Mesenchymal stem cell (in vitro differentiated cells and primary cell): ENCODE measurements at regions not wholly inside any gene's neighbourhood (a gene's known extent, or its start where the extent isn't known, plus 50 kb on each side); places are given as distances from the start of the nearest gene placed in this dataset.

ENCODE experiments used
- DNase-seq: peaks from one replicate; pipeline ENCODE4 v3.0.0-alpha.2; 2013
- H2AFZ ChIP-seq: one replicate; pipeline ENCODE4 v1.6.1; 2013; ENCODE audit warnings: low read depth, mild to moderate bottlenecking, control low read depth, inconsistent platforms, low read length, moderate library complexity
- H2AK5ac ChIP-seq: 2 replicates; pipeline ENCODE4 v1.6.1; 2013; ENCODE audit warnings: low read length, moderate library complexity, mild to moderate bottlenecking, inconsistent platforms; ENCODE audit not compliant: severe bottlenecking
- H2BK120ac ChIP-seq: one replicate; pipeline ENCODE4 v1.6.1; 2013; ENCODE audit warnings: low read depth, mild to moderate bottlenecking, inconsistent platforms, low read length, moderate library complexity
- H2BK12ac ChIP-seq, 2 experiments: one replicate each; pipeline ENCODE4 v1.6.1; 2013; ENCODE audit warnings: inconsistent platforms in 2 of 2, low read length in 2 of 2, mild to moderate bottlenecking in 2 of 2, moderate library complexity in 2 of 2, control low read depth in 1 of 2
- H2BK15ac ChIP-seq: one replicate; pipeline ENCODE4 v1.6.1; 2013; ENCODE audit warnings: mild to moderate bottlenecking, low read depth, inconsistent platforms; ENCODE audit not compliant: poor library complexity, severe bottlenecking
- H2BK5ac ChIP-seq: 2 replicates; pipeline ENCODE4 v1.6.1; 2013; ENCODE audit warnings: low read depth, mild to moderate bottlenecking, low read length, control low read depth, inconsistent platforms; ENCODE audit not compliant: poor library complexity, severe bottlenecking
- H3K14ac ChIP-seq, 2 experiments: one replicate each; pipeline ENCODE4 v1.6.1; 2013; ENCODE audit warnings: inconsistent platforms in 2 of 2, low read length in 2 of 2, control low read depth in 1 of 2, mild to moderate bottlenecking in 1 of 2, moderate library complexity in 1 of 2
- H3K18ac ChIP-seq, 2 experiments: one replicate each; pipeline ENCODE4 v1.6.1; 2013; ENCODE audit warnings: inconsistent platforms in 2 of 2, low read length in 2 of 2, control low read depth in 1 of 2, low read depth in 1 of 2, mild to moderate bottlenecking in 1 of 2
- H3K23ac ChIP-seq, 2 experiments: one replicate each; pipeline ENCODE4 v1.6.1; 2013; ENCODE audit warnings: inconsistent platforms in 2 of 2, low read length in 2 of 2, mild to moderate bottlenecking in 2 of 2, moderate library complexity in 2 of 2, control low read depth in 1 of 2
- H3K27ac ChIP-seq: 2 replicates; pipeline ENCODE4 v1.5.1; 2013; ENCODE audit warnings: mild to moderate bottlenecking, moderate library complexity, low read length, control low read depth, inconsistent platforms; ENCODE audit not compliant: poor library complexity, severe bottlenecking
- H3K27me3 ChIP-seq, 2 experiments: 2 replicates each; pipeline versions ENCODE4 v1.6.1 to v1.7.0; 2013; ENCODE audit warnings: low read length in 2 of 2, mild to moderate bottlenecking in 2 of 2, moderate library complexity in 2 of 2, control low read depth in 1 of 2, inconsistent platforms in 1 of 2; ENCODE audit not compliant: control insufficient read depth in 1 of 2, insufficient read depth in 1 of 2
- H3K36me3 ChIP-seq, 2 experiments: 2 replicates each; pipeline versions ENCODE4 v1.6.1 to v1.7.0; 2013; ENCODE audit warnings: low read length in 2 of 2, control low read depth in 1 of 2, inconsistent platforms in 1 of 2, low read depth in 1 of 2, mild to moderate bottlenecking in 1 of 2; ENCODE audit not compliant: insufficient read depth in 2 of 2, control insufficient read depth in 1 of 2
- H3K4ac ChIP-seq, 2 experiments: one replicate each; pipeline ENCODE4 v1.6.1; 2013; ENCODE audit warnings: inconsistent platforms in 2 of 2, low read length in 2 of 2, mild to moderate bottlenecking in 2 of 2, moderate library complexity in 2 of 2, control low read depth in 1 of 2, low read depth in 1 of 2
- H3K4me1 ChIP-seq: 2 replicates; pipeline ENCODE4 v1.6.1; 2013; ENCODE audit warnings: low read depth, low read length, control low read depth; ENCODE audit not compliant: control insufficient read depth, insufficient read depth
- H3K4me2 ChIP-seq: 2 replicates; pipeline ENCODE4 v1.6.1; 2013; ENCODE audit warnings: low read length, mild to moderate bottlenecking, inconsistent platforms; ENCODE audit not compliant: poor library complexity, severe bottlenecking
- H3K4me3 ChIP-seq, 2 experiments: 2 replicates each; pipeline versions ENCODE4 v1.5.1 to v1.7.0; 2013; ENCODE audit warnings: low read length in 2 of 2, mild to moderate bottlenecking in 2 of 2, control low read depth in 1 of 2, low read depth in 1 of 2; ENCODE audit not compliant: insufficient read depth in 1 of 2
- H3K79me1 ChIP-seq: replicated peaks from 2 replicates; pipeline ENCODE4 v1.6.1; 2013; ENCODE audit warnings: mild to moderate bottlenecking, control low read depth, low read length, inconsistent platforms; ENCODE audit not compliant: poor library complexity, severe bottlenecking
- H3K9ac ChIP-seq: 2 replicates; pipeline ENCODE4 v1.7.0; 2013; ENCODE audit warnings: mild to moderate bottlenecking, low read length, moderate library complexity
- H3K9me3 ChIP-seq: 2 replicates; pipeline ENCODE4 v1.7.0; 2013; ENCODE audit warnings: mild to moderate bottlenecking, low read length; ENCODE audit not compliant: control insufficient read depth
- H4K8ac ChIP-seq: one replicate; pipeline ENCODE4 v1.6.1; 2013; ENCODE audit warnings: inconsistent platforms, mild to moderate bottlenecking, low read length, moderate library complexity
- H4K91ac ChIP-seq: one replicate; pipeline ENCODE4 v1.6.1; 2013; ENCODE audit warnings: mild to moderate bottlenecking, low read length, inconsistent platforms
- WGBS: methylation state at CpG from one replicate; pipeline ENCODE4 v1.1.7; 2013; ENCODE audit warnings: mixed read lengths; 5-methylcytosine and 5-hydroxymethylcytosine counted together

GRCh38 chr13:83168590-83168989 lies 713.7 kb downstream of the SLITRK1 start:
- H3K4me3 ChIP-seq, result no peak overlapping the region
- 80% methylated on average over 1 of the region's 1 CpG for WGBS
- H3K79me1 ChIP-seq, result no peaks in the 10 kb centered on the region
- no peak overlapping the region for H3K4ac ChIP-seq
- no peak overlapping the region for H4K8ac ChIP-seq
- H2BK5ac ChIP-seq, result no peak overlapping the region
- H2BK12ac ChIP-seq, result no peak overlapping the region
- H4K91ac ChIP-seq, result no peak overlapping the region
- H3K14ac ChIP-seq, result no peak overlapping the region
- no peak overlapping the region for H2BK120ac ChIP-seq
- H3K27ac ChIP-seq, result no peak overlapping the region
- H3K23ac ChIP-seq, result no peak overlapping the region
- no peaks in the 10 kb centered on the region for H3K4me1 ChIP-seq
- H3K18ac ChIP-seq, result no peak overlapping the region
- H3K9me3 ChIP-seq, result no peaks in the 10 kb centered on the region
- no peak overlapping the region for H2AK5ac ChIP-seq
- no peak overlapping the region for H3K4me2 ChIP-seq
- no peaks in the 10 kb centered on the region for H3K27me3 ChIP-seq
- no peak overlapping the region for H2AFZ ChIP-seq
- H2BK15ac ChIP-seq, result no peak overlapping the region
- DNase-seq, result no peak
- H3K36me3 ChIP-seq, result no peaks in the 10 kb centered on the region
- no peak overlapping the region for H3K9ac ChIP-seq

- Histone ChIP-seq H3K4me2 (no peak overlapping the region), H3K79me1 (no peaks in the 10 kb centered on the region), H3K18ac (no peak overlapping the region), H3K4ac (no peak overlapping the region), H3K27me3 (no peaks in the 10 kb centered on the region), H4K8ac (no peak overlapping the region), H2BK12ac (no peak overlapping the region), H2BK5ac (no peak overlapping the region), H3K4me1 (no peaks in the 10 kb centered on the region), H3K9me3 (no peaks in the 10 kb centered on the region), H2BK120ac (no peak overlapping the region), H2BK15ac (no peak overlapping the region), H3K14ac (no peak overlapping the region), H3K36me3 (no peaks in the 10 kb centered on the region), H3K4me3 (no peak overlapping the region), H2AK5ac (peak overlapping the region; percentile 21), H2AFZ (no peak overlapping the region), H3K9ac (no peak overlapping the region), H4K91ac (no peak overlapping the region), H3K27ac (no peak overlapping the region), H3K23ac (no peak overlapping the region)
- no peak for DNase-seq
- 90% methylated on average over 3 of the region's 3 CpGs for WGBS
Measured at GRCh38 chr13:83167203-83167602, 715.1 kb downstream of the SLITRK1 start.

- Histone ChIP-seq H3K4me1 (no peaks in the 10 kb centered on the region), H3K18ac (no peak overlapping the region), H2BK15ac (no peak overlapping the region), H4K8ac (no peak overlapping the region), H3K4ac (no peak overlapping the region), H3K14ac (no peak overlapping the region), H2BK5ac (no peak overlapping the region), H3K4me3 (no peak overlapping the region), H2AK5ac (peak overlapping the region; percentile 60), H3K4me2 (no peak overlapping the region), H4K91ac (no peak overlapping the region), H2AFZ (no peak overlapping the region), H3K9me3 (no peaks in the 10 kb centered on the region), H3K27me3 (no peaks in the 10 kb centered on the region), H2BK12ac (no peak overlapping the region), H3K27ac (no peak overlapping the region), H3K79me1 (no peaks in the 10 kb centered on the region), H2BK120ac (no peak overlapping the region), H3K23ac (no peak overlapping the region), H3K9ac (no peak overlapping the region), H3K36me3 (no peaks in the 10 kb centered on the region)
- no peak for DNase-seq
Measured at GRCh38 chr13:83166550-83166949, 715.7 kb downstream of the SLITRK1 start.

- H3K9ac ChIP-seq, result no peak overlapping the region
- no peak overlapping the region for H4K8ac ChIP-seq
- H2BK5ac ChIP-seq, result no peak overlapping the region
- H3K18ac ChIP-seq, result no peak overlapping the region
- H3K4me3 ChIP-seq, result no peak overlapping the region
- no peaks in the 10 kb centered on the region for H3K79me1 ChIP-seq
- peak; percentile 8 for DNase-seq
- H3K4me1 ChIP-seq, result no peaks in the 10 kb centered on the region
- no peak overlapping the region for H2BK12ac ChIP-seq
- WGBS, result 50% methylated on average over 2 of the region's 2 CpGs
- H3K4ac ChIP-seq, result no peak overlapping the region
- H2AFZ ChIP-seq, result no peak overlapping the region
- H3K23ac ChIP-seq, result no peak overlapping the region
- H3K27me3 ChIP-seq, result no peaks in the 10 kb centered on the region
- H2AK5ac ChIP-seq, result no peak overlapping the region
- no peaks in the 10 kb centered on the region for H3K36me3 ChIP-seq
- H3K9me3 ChIP-seq, result no peaks in the 10 kb centered on the region
- no peak overlapping the region for H2BK15ac ChIP-seq
- no peak overlapping the region for H3K4me2 ChIP-seq
- H2BK120ac ChIP-seq, result no peak overlapping the region
- no peak overlapping the region for H3K14ac ChIP-seq
- no peak overlapping the region for H3K27ac ChIP-seq
- H4K91ac ChIP-seq, result no peak overlapping the region
Measured at GRCh38 chr13:83162493-83162892, 719.8 kb downstream of the SLITRK1 start.
